DOHH2 (cell line): ENCODE measurements at regions not wholly inside any gene's neighbourhood (a gene's known extent, or its start where the extent isn't known, plus 50 kb on each side); places are given as distances from the start of the nearest gene placed in this dataset.

Source experiments
- EZH2phosphoT487 ChIP-seq: fragments of 200-600 bp; sonication (generic); IDR thresholded peaks from 2 replicates; pipeline ENCODE4 v1.6.1; 2017; ENCODE audit warnings: borderline replicate concordance, mild to moderate bottlenecking, antibody characterized with exemption, low read length, moderate library complexity, mixed read lengths
- TF ChIP-seq, protein P1 (sequence below): fragments of 200-600 bp; sonication (generic); IDR thresholded peaks from one replicate; pipeline ENCODE4 v1.5.1; 2014; ENCODE audit warnings: antibody characterized with exemption, mild to moderate bottlenecking, low read depth, low read length; ENCODE audit not compliant: poor library complexity, severe bottlenecking

DNA sequence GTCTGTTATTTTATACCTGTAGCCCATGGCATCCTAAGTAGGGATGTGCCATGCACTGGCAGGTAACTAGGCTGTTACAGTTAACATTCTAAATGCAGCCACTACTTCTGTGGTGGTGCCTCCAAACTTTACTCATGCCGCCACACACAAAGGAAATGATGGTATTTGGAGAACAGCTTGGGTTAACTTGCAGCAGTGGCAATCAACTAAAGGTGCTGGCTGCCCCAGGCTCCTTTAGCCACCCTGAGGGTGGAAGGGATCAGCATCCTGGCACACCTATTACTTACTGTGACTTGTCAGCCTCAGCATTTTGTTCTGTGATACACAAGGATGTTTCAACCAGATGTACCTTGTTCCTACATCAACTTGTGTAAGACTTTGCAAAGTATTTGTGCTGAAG is 221.8 kb upstream of the PPP1R3A start:
- TF ChIP-seq, protein P1, sequence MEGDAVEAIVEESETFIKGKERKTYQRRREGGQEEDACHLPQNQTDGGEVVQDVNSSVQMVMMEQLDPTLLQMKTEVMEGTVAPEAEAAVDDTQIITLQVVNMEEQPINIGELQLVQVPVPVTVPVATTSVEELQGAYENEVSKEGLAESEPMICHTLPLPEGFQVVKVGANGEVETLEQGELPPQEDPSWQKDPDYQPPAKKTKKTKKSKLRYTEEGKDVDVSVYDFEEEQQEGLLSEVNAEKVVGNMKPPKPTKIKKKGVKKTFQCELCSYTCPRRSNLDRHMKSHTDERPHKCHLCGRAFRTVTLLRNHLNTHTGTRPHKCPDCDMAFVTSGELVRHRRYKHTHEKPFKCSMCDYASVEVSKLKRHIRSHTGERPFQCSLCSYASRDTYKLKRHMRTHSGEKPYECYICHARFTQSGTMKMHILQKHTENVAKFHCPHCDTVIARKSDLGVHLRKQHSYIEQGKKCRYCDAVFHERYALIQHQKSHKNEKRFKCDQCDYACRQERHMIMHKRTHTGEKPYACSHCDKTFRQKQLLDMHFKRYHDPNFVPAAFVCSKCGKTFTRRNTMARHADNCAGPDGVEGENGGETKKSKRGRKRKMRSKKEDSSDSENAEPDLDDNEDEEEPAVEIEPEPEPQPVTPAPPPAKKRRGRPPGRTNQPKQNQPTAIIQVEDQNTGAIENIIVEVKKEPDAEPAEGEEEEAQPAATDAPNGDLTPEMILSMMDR = no peak
- no peak for TF ChIP-seq EZH2phosphoT487
